ENCODE measurements at regions not wholly inside any gene's neighbourhood (a gene's known extent, or its start where the extent isn't known, plus 50 kb on each side); places are given as distances from the start of the nearest gene placed in this dataset.

DNA sequence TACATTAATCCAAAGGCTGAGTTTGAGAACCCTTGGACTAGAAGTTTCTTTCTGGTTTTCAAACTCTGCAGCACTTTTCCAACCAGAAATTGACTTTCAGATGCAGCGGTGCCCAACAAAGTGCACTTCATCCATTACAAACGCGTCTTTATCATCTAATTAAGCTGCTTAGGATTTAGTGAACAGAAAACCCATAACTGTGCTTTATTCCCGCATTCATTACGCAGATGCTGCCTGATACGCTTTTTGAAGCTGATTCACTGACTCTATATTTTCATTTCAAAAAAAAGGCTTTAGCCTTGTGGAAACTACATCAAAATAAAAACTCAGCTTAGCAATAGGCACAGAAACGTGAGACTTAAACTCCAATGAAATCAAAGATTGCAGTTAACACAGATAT lies 69.8 kb upstream of the CTXND1 start:
- TF ChIP-seq, protein P1, sequence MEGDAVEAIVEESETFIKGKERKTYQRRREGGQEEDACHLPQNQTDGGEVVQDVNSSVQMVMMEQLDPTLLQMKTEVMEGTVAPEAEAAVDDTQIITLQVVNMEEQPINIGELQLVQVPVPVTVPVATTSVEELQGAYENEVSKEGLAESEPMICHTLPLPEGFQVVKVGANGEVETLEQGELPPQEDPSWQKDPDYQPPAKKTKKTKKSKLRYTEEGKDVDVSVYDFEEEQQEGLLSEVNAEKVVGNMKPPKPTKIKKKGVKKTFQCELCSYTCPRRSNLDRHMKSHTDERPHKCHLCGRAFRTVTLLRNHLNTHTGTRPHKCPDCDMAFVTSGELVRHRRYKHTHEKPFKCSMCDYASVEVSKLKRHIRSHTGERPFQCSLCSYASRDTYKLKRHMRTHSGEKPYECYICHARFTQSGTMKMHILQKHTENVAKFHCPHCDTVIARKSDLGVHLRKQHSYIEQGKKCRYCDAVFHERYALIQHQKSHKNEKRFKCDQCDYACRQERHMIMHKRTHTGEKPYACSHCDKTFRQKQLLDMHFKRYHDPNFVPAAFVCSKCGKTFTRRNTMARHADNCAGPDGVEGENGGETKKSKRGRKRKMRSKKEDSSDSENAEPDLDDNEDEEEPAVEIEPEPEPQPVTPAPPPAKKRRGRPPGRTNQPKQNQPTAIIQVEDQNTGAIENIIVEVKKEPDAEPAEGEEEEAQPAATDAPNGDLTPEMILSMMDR (IDR thresholded peaks at IDR 0.05; ENCODE audit: low read depth, low read length, missing control alignments) = no peak
- DNase-seq = no peak
- Histone ChIP-seq H3K4me3 (ENCODE audit: low read depth, low read length) (no peak overlapping the region), H3K36me3 (replicated peaks) (no peaks in the 10 kb centered on the region), H3K27ac (no peak overlapping the region), H3K27me3 (replicated peaks) (no peaks in the 10 kb centered on the region)
- in situ Hi-C loops (cut with HindIII; ENCODE audit: low pct_ligation_motif_present, low sequenced_read_pairs) = no loop called here

- Histone ChIP-seq H3K36me3 (replicated peaks) (no peaks in the 10 kb centered on the region), H3K27me3 (replicated peaks) (no peaks in the 10 kb centered on the region), H3K4me3 (ENCODE audit: low read depth, low read length) (no peak overlapping the region), H3K27ac (no peak overlapping the region)
- TF ChIP-seq, protein P1 (IDR thresholded peaks at IDR 0.05; ENCODE audit: low read depth, low read length, missing control alignments) = peak; percentile 24
- in situ Hi-C loops (cut with HindIII; ENCODE audit: low pct_ligation_motif_present, low sequenced_read_pairs) = no loop called here
- DNase-seq = no peak
Measured at GRCh38 chr15:80323285-80323684, 71.3 kb upstream of the CTXND1 start.

GRCh38 chr15:80324545-80325080 lies 72.6 kb upstream of the CTXND1 start:
- Histone ChIP-seq H3K27me3 (replicated peaks) (no peaks in the 10 kb centered on the region), H3K4me3 (ENCODE audit: low read depth, low read length) (no peak overlapping the region), H3K27ac (no peak overlapping the region), H3K36me3 (replicated peaks) (no peaks in the 10 kb centered on the region)
- DNase-seq = no peak
- TF ChIP-seq, protein P1 (IDR thresholded peaks at IDR 0.05; ENCODE audit: low read depth, low read length, missing control alignments) = no peak
- in situ Hi-C loops (cut with HindIII; ENCODE audit: low pct_ligation_motif_present, low sequenced_read_pairs) = no loop called here

DNA sequence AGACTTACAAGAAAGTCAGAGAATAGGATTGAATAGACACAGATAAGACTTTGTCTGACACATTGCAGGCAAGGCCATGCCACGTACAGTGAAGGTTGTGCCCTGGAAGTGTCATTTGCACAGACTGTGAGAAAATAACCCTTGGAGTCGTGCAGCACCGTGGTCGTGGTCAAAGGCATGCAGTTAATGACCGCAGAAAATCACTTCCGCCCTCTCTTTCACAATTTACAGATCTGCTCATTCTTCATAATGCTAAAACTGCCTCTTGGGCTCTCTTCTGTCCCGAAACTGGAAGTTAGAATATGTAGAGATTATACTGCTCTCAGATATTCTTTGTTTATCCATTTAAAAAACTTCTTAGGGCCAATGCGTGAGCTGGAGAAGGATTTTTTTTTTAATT lies 73.2 kb upstream of the CTXND1 start:
- in situ Hi-C loops (cut with HindIII; ENCODE audit: low pct_ligation_motif_present, low sequenced_read_pairs) = no loop called here

DNA sequence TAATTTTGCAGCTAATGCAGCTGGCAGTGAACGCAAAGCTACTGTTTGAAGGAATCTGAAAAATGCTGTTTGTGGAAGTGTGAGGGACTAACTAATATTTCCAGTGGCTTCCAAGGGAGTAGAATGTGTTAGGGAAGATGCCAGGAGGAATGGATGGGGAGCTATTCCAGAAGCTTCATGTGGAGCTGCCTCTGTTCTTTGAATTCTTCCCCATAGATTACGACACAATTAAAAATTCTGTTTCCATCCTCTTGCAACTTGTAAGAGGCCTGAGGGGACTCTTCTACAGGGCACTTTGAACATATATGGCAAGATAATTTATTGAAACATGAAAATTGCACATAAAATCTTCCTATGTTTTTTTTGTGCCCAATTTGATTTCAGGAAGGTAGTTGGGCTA lies 74.3 kb upstream of the CTXND1 start:
- in situ Hi-C loops (cut with HindIII; ENCODE audit: low pct_ligation_motif_present, low sequenced_read_pairs) = no loop called here
- TF ChIP-seq, protein P1 (IDR thresholded peaks at IDR 0.05; ENCODE audit: low read depth, low read length, missing control alignments) = no peak
- DNase-seq = no peak
- Histone ChIP-seq H3K27me3 (replicated peaks) (no peaks in the 10 kb centered on the region), H3K4me3 (ENCODE audit: low read depth, low read length) (no peak overlapping the region), H3K27ac (no peak overlapping the region), H3K36me3 (replicated peaks) (no peaks in the 10 kb centered on the region)

More for the DNA sequence above, 73.2 kb upstream of the CTXND1 start:
- no peak for DNase-seq
- TF ChIP-seq, protein P1 (IDR thresholded peaks at IDR 0.05; ENCODE audit: low read depth, low read length, missing control alignments) = no peak
- no peaks in the 10 kb centered on the region for H3K36me3 ChIP-seq (replicated peaks)
- no peak overlapping the region for H3K4me3 ChIP-seq (ENCODE audit: low read depth, low read length)
- no peaks in the 10 kb centered on the region for H3K27me3 ChIP-seq (replicated peaks)
- no peak overlapping the region for H3K27ac ChIP-seq

DNA sequence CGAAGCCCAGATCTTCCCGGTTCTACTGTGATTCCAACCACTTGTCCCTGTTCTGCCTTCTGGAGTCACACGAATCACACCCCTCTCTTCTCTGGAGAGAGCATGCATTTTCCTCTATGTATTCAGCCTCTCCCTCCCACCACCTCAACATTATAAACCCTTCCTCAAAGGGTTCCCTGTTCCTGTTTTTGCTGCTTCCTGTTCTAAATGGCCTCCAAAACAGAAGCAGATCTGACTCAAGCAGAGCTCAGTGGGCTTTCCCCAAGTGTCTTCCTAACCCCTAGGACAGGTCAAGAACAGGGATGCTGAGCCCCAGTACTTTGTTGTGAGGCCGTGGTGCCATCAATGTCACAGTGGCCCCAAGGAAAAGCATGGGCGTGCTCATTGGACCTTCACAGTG lies 75.7 kb upstream of the ARNT2 start:
- in situ Hi-C loops (cut with HindIII; ENCODE audit: low pct_ligation_motif_present, low sequenced_read_pairs) = no loop called here
- no peak for DNase-seq
- no peak overlapping the region for H3K27ac ChIP-seq
- no peaks in the 10 kb centered on the region for H3K36me3 ChIP-seq (replicated peaks)
- TF ChIP-seq, protein P1 (IDR thresholded peaks at IDR 0.05; ENCODE audit: low read depth, low read length, missing control alignments) = no peak
- no peak overlapping the region for H3K4me3 ChIP-seq (ENCODE audit: low read depth, low read length)
- H3K27me3 ChIP-seq (replicated peaks) = no peaks in the 10 kb centered on the region
